Testis (tissue), 2 donors: ENCODE measurements at regions not wholly inside any gene's neighbourhood (a gene's known extent, or its start where the extent isn't known, plus 50 kb on each side); places are given as distances from the start of the nearest gene placed in this dataset.

Experiments
- POLR2A ChIP-seq: fragments of 450-650 bp; IDR thresholded peaks from one replicate; pipeline ENCODE4 v1.6.1; 2017; ENCODE audit warnings: antibody characterized with exemption, mild to moderate bottlenecking, moderate library complexity
- TF ChIP-seq, protein P1 (sequence below), 3 experiments: fragments of 450-650 bp in 2 of 3; fragments of 200-600 bp in 1 of 3; sonication (generic) in 1 of 3; IDR thresholded peaks; one replicate each; pipeline ENCODE4 v1.5.1; 2016 to 2019; ENCODE audit warnings: antibody characterized with exemption in 3 of 3, mild to moderate bottlenecking in 2 of 3, moderate library complexity in 1 of 3

DNA sequence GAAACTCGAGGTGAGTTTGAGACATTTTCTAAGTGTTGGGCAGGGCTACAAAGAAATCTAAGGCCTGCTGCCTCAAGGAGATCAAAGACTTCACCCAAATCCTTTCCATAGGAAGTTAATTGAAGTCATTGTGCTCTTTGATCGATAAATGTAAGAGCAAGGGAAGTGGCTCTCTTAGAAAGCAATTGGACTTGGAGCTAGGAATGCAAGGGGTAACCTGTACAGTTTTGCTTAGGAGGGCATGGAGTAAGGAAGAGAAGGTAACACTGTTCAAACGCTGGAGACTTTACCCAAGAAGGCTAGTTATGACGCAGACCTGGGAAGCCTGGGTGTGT, 418.0 kb upstream of the PROX1 start:
- TF ChIP-seq POLR2A = no peak
- TF ChIP-seq, protein P1, sequence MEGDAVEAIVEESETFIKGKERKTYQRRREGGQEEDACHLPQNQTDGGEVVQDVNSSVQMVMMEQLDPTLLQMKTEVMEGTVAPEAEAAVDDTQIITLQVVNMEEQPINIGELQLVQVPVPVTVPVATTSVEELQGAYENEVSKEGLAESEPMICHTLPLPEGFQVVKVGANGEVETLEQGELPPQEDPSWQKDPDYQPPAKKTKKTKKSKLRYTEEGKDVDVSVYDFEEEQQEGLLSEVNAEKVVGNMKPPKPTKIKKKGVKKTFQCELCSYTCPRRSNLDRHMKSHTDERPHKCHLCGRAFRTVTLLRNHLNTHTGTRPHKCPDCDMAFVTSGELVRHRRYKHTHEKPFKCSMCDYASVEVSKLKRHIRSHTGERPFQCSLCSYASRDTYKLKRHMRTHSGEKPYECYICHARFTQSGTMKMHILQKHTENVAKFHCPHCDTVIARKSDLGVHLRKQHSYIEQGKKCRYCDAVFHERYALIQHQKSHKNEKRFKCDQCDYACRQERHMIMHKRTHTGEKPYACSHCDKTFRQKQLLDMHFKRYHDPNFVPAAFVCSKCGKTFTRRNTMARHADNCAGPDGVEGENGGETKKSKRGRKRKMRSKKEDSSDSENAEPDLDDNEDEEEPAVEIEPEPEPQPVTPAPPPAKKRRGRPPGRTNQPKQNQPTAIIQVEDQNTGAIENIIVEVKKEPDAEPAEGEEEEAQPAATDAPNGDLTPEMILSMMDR (IDR thresholded peaks at IDR 0.05) = no peak
